ENCODE measurements at regions not wholly inside any gene's neighbourhood (a gene's known extent, or its start where the extent isn't known, plus 50 kb on each side); places are given as distances from the start of the nearest gene placed in this dataset.
A peak's percentile ranks its signal among the peaks of the same experiment; 100 is the strongest.

DNA sequence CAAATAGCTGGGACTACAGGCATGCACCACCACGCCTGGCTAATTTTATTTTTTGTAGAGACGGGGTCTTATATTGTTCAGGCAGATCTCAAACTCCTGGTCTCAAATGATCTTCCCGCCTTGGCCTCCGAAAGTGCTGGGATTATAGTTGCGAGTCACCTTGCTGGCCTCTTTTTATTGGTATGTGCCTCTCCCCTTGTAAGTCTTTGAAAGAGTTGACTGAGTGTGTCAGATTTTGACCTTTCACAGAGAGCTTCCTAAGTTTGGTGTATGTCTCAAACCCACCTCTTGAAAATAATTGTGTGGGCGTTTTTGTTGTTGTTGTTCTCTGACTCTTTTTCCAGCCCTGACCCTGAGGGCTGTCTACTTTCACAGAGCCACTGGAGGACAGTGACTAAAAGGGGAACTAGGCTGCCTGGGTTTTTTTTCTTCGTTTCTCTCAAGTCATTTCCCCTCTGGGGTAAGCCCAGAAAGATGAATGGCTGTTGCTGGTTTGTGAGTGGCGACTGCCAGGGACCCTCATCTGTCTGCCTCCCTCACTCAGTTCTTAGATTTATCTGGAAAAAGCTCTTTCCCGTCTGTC is 262.8 kb downstream of the ZEB1 start:
- no peak for DNase-seq
- Histone ChIP-seq H3K27me3 (no peaks in the 10 kb centered on the region), H3K9me3 (no peaks in the 10 kb centered on the region), H3K27ac (peak overlapping the region; percentile 40), H3K4me1 (no peaks in the 10 kb centered on the region), H3K9ac (ENCODE audit: low read depth in 2 of 2, low read length in 2 of 2) (no peak overlapping the region), H3K4me3 (no peak overlapping the region), H3K36me3 (no peaks in the 10 kb centered on the region)
- TF ChIP-seq, protein P1, sequence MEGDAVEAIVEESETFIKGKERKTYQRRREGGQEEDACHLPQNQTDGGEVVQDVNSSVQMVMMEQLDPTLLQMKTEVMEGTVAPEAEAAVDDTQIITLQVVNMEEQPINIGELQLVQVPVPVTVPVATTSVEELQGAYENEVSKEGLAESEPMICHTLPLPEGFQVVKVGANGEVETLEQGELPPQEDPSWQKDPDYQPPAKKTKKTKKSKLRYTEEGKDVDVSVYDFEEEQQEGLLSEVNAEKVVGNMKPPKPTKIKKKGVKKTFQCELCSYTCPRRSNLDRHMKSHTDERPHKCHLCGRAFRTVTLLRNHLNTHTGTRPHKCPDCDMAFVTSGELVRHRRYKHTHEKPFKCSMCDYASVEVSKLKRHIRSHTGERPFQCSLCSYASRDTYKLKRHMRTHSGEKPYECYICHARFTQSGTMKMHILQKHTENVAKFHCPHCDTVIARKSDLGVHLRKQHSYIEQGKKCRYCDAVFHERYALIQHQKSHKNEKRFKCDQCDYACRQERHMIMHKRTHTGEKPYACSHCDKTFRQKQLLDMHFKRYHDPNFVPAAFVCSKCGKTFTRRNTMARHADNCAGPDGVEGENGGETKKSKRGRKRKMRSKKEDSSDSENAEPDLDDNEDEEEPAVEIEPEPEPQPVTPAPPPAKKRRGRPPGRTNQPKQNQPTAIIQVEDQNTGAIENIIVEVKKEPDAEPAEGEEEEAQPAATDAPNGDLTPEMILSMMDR (IDR thresholded peaks at IDR 0.05): no peak
- intact Hi-C loops (cut with DNase I): no loop called here

DNA sequence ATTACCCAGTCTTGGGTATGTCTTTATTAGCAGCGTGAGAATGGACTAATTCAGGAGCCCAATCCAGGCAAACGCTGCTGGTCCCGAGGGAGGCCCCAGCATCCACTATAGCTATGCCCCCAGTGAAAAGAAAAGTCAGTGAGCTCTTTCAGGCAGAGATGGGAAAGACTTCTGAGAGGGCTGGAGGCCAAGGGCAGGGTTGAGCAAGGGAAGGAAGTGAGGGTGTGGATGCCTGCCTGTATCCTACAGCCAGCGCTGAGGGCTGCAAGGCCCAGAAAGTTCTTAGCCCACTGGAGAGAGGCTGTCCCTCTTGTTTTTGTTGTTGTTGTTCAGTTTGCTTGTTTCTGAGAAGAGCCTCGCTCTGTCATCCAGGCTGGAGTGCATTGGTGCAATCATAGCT is 261.6 kb downstream of the ZEB1 start:
- no peak for DNase-seq
- H3K27me3 ChIP-seq: no peaks in the 10 kb centered on the region
- no peaks in the 10 kb centered on the region for H3K36me3 ChIP-seq
- H3K4me3 ChIP-seq: no peak overlapping the region
- no peak overlapping the region for H3K27ac ChIP-seq
- H3K4me1 ChIP-seq: no peaks in the 10 kb centered on the region
- TF ChIP-seq, protein P1 (IDR thresholded peaks at IDR 0.05): no peak
- intact Hi-C loops (cut with DNase I): no loop called here
- H3K9me3 ChIP-seq: no peaks in the 10 kb centered on the region
- H3K9ac ChIP-seq (ENCODE audit: low read depth in 2 of 2, low read length in 2 of 2): no peak overlapping the region

Measured in colonic mucosa (tissue), 4 donors.